K562 (cell line): ENCODE measurements at regions not wholly inside any gene's neighbourhood (a gene's known extent, or its start where the extent isn't known, plus 50 kb on each side); places are given as distances from the start of the nearest gene placed in this dataset.
"Not testable (repeated sequence)": the region's sequence is repeated elsewhere in the genome, so short reads cannot be mapped to it uniquely, and the experiment has no call there.

Experiments
- ATAC-seq: fragments of 200-7000 bp; cut with Tn5 transposase; 3 replicates; pipeline ENCODE4 v1.9.1; 2020; ENCODE audit warnings: moderate library complexity
- BruUV-seq: library from RNA; stranded (reverse); fragments of 400-500 nt; replicated peaks from 2 replicates; lab custom pipeline; 2021; lab: Mats Ljungman, UMichigan
- CTCF ChIA-PET: fragments of 300-600 bp; formaldehyde crosslinking; extraction: SDS; loops from one replicate; lab custom pipeline; 2021; ENCODE audit warnings: low intra/inter-chr PET ratio; lab: Yijun Ruan, JAX
- POLR2A ChIA-PET: fragments of 300-600, 350-650 bp; sonication (Branson Sonifier 250); formaldehyde crosslinking; extraction: SDS; loops from one replicate; lab custom pipeline; 2021; ENCODE audit warnings: antibody characterized with exemption, inconsistent platforms; lab: Yijun Ruan, JAX
- DNase-seq, 4 experiments: peaks; one replicate each; pipeline versions ENCODE4 v3.0.0 to v3.0.0-alpha.2; 2011 to 2018; ENCODE audit warnings: low spot score in 3 of 4, mixed read lengths in 3 of 4; ENCODE audit errors: extremely low read depth in 1 of 4
- FAIRE-seq: peaks from 2 replicates; lab custom pipeline; 2011; peaks lifted over from hg19 to GRCh38; lab: Jason Lieb, UNC
- H2AFZ ChIP-seq: 2 replicates; pipeline ENCODE4 v1.6.0; 2011; ENCODE audit warnings: low read depth, low read length, control low read depth, inconsistent platforms
- H3K27ac ChIP-seq: fragments of 200-600 bp; 3 replicates; pipeline ENCODE4 v1.8.0; 2011; ENCODE audit warnings: low read depth, mild to moderate bottlenecking, control low read depth, inconsistent platforms, low read length, moderate library complexity, mixed read lengths; ENCODE audit errors: extremely low read depth
- H3K27me3 ChIP-seq, 2 experiments: fragments of 300-600 bp in 1 of 2; 2 replicates in 1 of 2; 3 replicates in 1 of 2; pipeline versions ENCODE4 v1.6.0 to v1.8.0; 2011; ENCODE audit warnings: inconsistent platforms in 2 of 2, low read length in 2 of 2, mild to moderate bottlenecking in 1 of 2, mixed read lengths in 1 of 2, moderate library complexity in 1 of 2; ENCODE audit not compliant: control insufficient read depth in 2 of 2, insufficient read depth in 2 of 2
- H3K36me3 ChIP-seq: fragments of 300-600 bp; 3 replicates; pipeline ENCODE4 v1.8.0; 2011; ENCODE audit warnings: mild to moderate bottlenecking, low read length, inconsistent platforms; ENCODE audit not compliant: control insufficient read depth, insufficient read depth
- H3K4me1 ChIP-seq, 2 experiments: fragments of 200-600 bp in 1 of 2; replicated peaks in 1 of 2; 2 replicates in 1 of 2; 3 replicates in 1 of 2; pipeline versions ENCODE4 v1.5.1 to v1.8.0; 2011; ENCODE audit warnings: inconsistent platforms in 2 of 2, low read length in 2 of 2, mild to moderate bottlenecking in 1 of 2, mixed read lengths in 1 of 2, moderate library complexity in 1 of 2; ENCODE audit not compliant: control insufficient read depth in 2 of 2, insufficient read depth in 2 of 2
- H3K4me2 ChIP-seq: 2 replicates; pipeline ENCODE4 v1.6.1; 2011; ENCODE audit warnings: low read length, control low read depth, inconsistent platforms, mixed read lengths; ENCODE audit not compliant: insufficient read depth
- H3K4me3 ChIP-seq: fragments of 200-600 bp; sonication (generic), shearing (Covaris generic); 2 replicates; pipeline ENCODE4 v1.5.1; 2016; ENCODE audit warnings: control low read depth, inconsistent platforms
- H3K79me2 ChIP-seq: fragments of 200-600 bp; 3 replicates; pipeline ENCODE4 v1.8.0; 2011; ENCODE audit warnings: low read length, inconsistent platforms; ENCODE audit not compliant: control insufficient read depth, insufficient read depth
- H3K9ac ChIP-seq, 2 experiments: 2 replicates each; pipeline versions ENCODE4 v1.6.0 to v1.6.1; 2011; ENCODE audit warnings: low read depth in 2 of 2, low read length in 2 of 2, control low read depth in 1 of 2, inconsistent platforms in 1 of 2, mild to moderate bottlenecking in 1 of 2, mixed read lengths in 1 of 2; ENCODE audit not compliant: insufficient read depth in 1 of 2
- H3K9me1 ChIP-seq: one replicate; pipeline ENCODE4 v1.6.0; 2011; ENCODE audit warnings: inconsistent platforms, mild to moderate bottlenecking, low read length, moderate library complexity; ENCODE audit not compliant: control insufficient read depth, insufficient read depth
- H3K9me3 ChIP-seq: replicated peaks from 2 replicates; pipeline ENCODE4 v1.5.1; 2011; ENCODE audit warnings: low read depth, low read length, inconsistent platforms; ENCODE audit not compliant: control insufficient read depth, insufficient read depth
- H4K20me1 ChIP-seq: replicated peaks from 2 replicates; pipeline ENCODE4 v1.6.1; 2011; ENCODE audit warnings: low read length, inconsistent platforms, mixed read lengths; ENCODE audit not compliant: control insufficient read depth, insufficient read depth
- WGBS: fragments of 100-300 bp; shearing (Covaris generic); methylation state at CpG from one replicate; pipeline ENCODE4 v1.1.6; 2016; ENCODE audit warnings: low coverage, mixed read lengths; ENCODE audit not compliant: insufficient coverage; ENCODE audit errors: missing lambda C conversion rate; 5-methylcytosine and 5-hydroxymethylcytosine counted together
- in situ Hi-C: fragments of 300-500 bp; cut with MboI; formaldehyde crosslinking; loops from 4 replicates; pipeline ENCODE4 v1.15.0; 2018; ENCODE audit warnings: inconsistent platforms, mixed read lengths
- intact Hi-C: fragments of 100-400 bp; cut with micrococcal nuclease; formaldehyde crosslinking; loops from 2 replicates; pipeline ENCODE4 v1.14.2; 2022
- TF ChIP-seq, protein P1 (sequence below): sonication (generic); formaldehyde crosslinking; IDR thresholded peaks from 2 replicates; pipeline ENCODE4 v1.4.0; 2020; ENCODE audit warnings: mild to moderate bottlenecking, missing genetic modification reagents
- TF ChIP-seq, protein P2 (sequence below), 2 experiments: fragments of 450-650 bp; IDR thresholded peaks; 2 replicates each; pipeline ENCODE4 v1.6.1; 2018; ENCODE audit warnings: mild to moderate bottlenecking in 2 of 2, low read depth in 1 of 2; ENCODE audit not compliant: partially characterized antibody in 2 of 2

DNA sequence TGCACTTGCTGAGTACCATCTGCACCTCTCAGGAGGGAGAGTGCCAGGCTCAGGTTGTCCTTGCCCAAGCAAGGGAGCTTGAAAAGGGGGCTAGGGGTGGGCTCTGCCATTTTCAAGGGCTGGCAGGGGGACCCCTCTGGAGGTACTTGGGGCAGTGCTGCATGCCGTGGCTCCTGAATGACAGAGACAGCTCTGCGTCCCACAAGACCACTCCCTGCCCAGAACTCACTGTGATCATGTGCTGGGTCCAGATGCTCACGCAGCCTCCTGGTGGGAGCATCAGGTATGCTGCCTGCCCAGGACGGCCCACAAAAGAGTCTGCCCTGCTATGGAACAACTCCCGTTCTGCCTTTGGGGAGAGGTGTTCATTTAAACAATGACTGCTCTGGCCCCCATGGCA, 165.2 kb downstream of the GOLGA6L4 start (continued):
- TF ChIP-seq, protein P1, sequence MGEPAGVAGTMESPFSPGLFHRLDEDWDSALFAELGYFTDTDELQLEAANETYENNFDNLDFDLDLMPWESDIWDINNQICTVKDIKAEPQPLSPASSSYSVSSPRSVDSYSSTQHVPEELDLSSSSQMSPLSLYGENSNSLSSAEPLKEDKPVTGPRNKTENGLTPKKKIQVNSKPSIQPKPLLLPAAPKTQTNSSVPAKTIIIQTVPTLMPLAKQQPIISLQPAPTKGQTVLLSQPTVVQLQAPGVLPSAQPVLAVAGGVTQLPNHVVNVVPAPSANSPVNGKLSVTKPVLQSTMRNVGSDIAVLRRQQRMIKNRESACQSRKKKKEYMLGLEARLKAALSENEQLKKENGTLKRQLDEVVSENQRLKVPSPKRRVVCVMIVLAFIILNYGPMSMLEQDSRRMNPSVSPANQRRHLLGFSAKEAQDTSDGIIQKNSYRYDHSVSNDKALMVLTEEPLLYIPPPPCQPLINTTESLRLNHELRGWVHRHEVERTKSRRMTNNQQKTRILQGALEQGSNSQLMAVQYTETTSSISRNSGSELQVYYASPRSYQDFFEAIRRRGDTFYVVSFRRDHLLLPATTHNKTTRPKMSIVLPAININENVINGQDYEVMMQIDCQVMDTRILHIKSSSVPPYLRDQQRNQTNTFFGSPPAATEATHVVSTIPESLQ (CRISPR knock-in tag): no peak
- TF ChIP-seq, protein P2, sequence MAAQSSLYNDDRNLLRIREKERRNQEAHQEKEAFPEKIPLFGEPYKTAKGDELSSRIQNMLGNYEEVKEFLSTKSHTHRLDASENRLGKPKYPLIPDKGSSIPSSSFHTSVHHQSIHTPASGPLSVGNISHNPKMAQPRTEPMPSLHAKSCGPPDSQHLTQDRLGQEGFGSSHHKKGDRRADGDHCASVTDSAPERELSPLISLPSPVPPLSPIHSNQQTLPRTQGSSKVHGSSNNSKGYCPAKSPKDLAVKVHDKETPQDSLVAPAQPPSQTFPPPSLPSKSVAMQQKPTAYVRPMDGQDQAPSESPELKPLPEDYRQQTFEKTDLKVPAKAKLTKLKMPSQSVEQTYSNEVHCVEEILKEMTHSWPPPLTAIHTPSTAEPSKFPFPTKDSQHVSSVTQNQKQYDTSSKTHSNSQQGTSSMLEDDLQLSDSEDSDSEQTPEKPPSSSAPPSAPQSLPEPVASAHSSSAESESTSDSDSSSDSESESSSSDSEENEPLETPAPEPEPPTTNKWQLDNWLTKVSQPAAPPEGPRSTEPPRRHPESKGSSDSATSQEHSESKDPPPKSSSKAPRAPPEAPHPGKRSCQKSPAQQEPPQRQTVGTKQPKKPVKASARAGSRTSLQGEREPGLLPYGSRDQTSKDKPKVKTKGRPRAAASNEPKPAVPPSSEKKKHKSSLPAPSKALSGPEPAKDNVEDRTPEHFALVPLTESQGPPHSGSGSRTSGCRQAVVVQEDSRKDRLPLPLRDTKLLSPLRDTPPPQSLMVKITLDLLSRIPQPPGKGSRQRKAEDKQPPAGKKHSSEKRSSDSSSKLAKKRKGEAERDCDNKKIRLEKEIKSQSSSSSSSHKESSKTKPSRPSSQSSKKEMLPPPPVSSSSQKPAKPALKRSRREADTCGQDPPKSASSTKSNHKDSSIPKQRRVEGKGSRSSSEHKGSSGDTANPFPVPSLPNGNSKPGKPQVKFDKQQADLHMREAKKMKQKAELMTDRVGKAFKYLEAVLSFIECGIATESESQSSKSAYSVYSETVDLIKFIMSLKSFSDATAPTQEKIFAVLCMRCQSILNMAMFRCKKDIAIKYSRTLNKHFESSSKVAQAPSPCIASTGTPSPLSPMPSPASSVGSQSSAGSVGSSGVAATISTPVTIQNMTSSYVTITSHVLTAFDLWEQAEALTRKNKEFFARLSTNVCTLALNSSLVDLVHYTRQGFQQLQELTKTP (IDR thresholded peaks at IDR 0.05; ENCODE audit: low read depth in 1 of 2, partially characterized antibody in 2 of 2): no peak

DNA sequence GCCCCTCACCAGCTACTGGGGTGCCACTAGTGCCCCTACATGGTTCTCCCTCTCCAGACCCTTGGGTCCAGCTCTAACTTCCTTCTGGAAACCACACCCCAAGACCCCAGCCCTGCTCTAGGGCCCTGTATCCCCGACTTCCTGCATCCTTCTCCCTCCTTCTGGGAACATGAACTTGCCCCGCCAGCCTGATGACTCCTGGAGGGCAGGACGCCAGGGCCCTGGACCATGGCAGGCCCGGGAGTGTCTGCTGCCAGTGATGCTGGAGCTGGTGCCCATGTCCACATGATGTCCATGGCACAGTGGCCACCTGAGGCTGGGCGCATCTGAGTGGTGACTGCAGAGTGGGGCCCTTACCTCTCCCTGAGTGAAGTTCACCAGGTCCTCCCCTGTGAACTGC, 165.9 kb downstream of the GOLGA6L4 start:
- POLR2A ChIA-PET, BruUV-seq, H3K27me3 ChIP-seq, H3K4me1 ChIP-seq, H3K79me2 ChIP-seq, H2AFZ ChIP-seq, H3K9ac ChIP-seq, H3K9me3 ChIP-seq, FAIRE-seq, DNase-seq, H3K4me2 ChIP-seq, ATAC-seq, CTCF ChIA-PET, H3K27ac ChIP-seq, intact Hi-C loops, H4K20me1 ChIP-seq, H3K4me3 ChIP-seq, H3K36me3 ChIP-seq, H3K9me1 ChIP-seq: not testable (repeated sequence)
- WGBS: 15% methylated on average over 5 of the region's 5 CpGs
- in situ Hi-C loops: loop anchor here (25.0 kb wide), 1 partner anchor 139 kb away; no protein-coding TSS in a partner anchor

DNA sequence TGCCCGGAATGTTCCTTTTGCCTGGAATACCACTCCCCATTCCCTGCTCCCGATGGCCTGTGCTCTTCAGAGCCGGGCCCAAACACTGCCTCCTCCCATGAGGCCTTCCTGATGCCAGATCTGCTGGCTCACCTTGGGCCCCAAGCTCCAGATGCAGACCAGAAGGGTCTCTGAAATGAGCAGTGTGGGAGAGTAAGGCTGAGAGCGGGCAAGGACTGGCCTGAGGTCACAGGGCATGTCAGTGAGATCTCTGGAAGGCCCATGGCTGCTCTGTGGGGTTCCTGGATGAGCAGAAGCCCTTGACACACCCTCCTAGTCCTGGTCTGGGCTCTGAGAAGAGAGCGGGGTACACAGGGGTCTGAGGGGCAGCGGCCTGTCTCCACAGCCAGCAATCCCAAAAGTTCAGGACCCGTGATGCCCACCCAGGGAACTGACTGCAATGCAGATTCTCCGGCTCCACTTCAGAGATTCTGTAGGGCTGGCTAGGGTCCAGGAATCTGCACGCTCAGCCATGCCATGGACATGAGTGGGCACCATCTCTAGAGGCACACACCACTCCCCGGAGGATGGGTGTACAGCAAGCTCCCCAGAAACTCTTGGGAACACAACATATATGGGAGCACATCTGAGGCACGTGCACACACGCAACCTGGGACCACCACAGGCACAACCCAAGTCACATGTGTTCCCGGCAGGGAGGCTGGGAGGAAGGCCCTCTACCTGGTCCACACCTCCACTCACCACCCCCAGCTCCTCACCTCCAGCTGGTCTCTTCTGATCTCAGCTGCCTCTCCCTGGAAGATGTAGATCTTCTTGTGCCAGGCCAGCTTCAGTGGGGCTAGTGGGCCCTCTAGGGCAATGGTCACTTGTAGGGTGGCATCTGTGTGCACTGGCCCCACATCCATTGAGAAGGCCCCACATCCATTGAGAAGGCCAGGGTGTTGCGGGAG, 166.6 kb downstream of the GOLGA6L4 start:
- H3K4me2 ChIP-seq, H3K27ac ChIP-seq, ATAC-seq, POLR2A ChIA-PET, DNase-seq, intact Hi-C loops, CTCF ChIA-PET, H3K9me3 ChIP-seq, H3K4me1 ChIP-seq, H3K9me1 ChIP-seq, H3K4me3 ChIP-seq, H2AFZ ChIP-seq, H4K20me1 ChIP-seq, H3K9ac ChIP-seq, FAIRE-seq, H3K79me2 ChIP-seq, BruUV-seq, H3K36me3 ChIP-seq, H3K27me3 ChIP-seq: not testable (repeated sequence)
- in situ Hi-C loops: loop anchor here (25.0 kb wide), 1 partner anchor 140 kb away; no protein-coding TSS in a partner anchor
- 32% methylated on average over 12 of the region's 14 CpGs for WGBS
